GOT3 (cell line): ENCODE measurements at regions not wholly inside any gene's neighbourhood (a gene's known extent, or its start where the extent isn't known, plus 50 kb on each side); places are given as distances from the start of the nearest gene placed in this dataset.

Experiments used
- DNase-seq: peaks from one replicate; lab custom pipeline; 2025; ENCODE audit warnings: mixed read lengths; lab: John Stamatoyannopoulos, UW

GRCh38 chr9:135196474-135196873 lies 109.0 kb downstream of the OLFM1 start:
- DNase-seq: no peak

- no peak for DNase-seq
These were observed 110.7 kb downstream of the OLFM1 start for GRCh38 chr9:135198144-135198543.

GRCh38 chr9:135198586-135199285 lies 111.3 kb downstream of the OLFM1 start:
- no peak for DNase-seq

- no peak for DNase-seq
These were observed 112.0 kb downstream of the OLFM1 start for GRCh38 chr9:135199489-135199888.

GRCh38 chr9:135201711-135202110 lies 114.2 kb downstream of the OLFM1 start:
- no peak for DNase-seq

GRCh38 chr9:135204177-135204576 lies 116.7 kb downstream of the OLFM1 start:
- DNase-seq: no peak

- DNase-seq: no peak
These were observed 121.7 kb downstream of the OLFM1 start for GRCh38 chr9:135209136-135209535.

- DNase-seq: no peak
These were observed 122.4 kb downstream of the OLFM1 start for GRCh38 chr9:135209852-135210251.

- DNase-seq: no peak
These were observed 123.4 kb downstream of the OLFM1 start for GRCh38 chr9:135210676-135211523.

- no peak for DNase-seq
These were observed 124.0 kb downstream of the OLFM1 start for GRCh38 chr9:135211524-135211890.

- no peak for DNase-seq
These were observed 125.5 kb downstream of the OLFM1 start for GRCh38 chr9:135212961-135213360.

GRCh38 chr9:135213566-135213965 lies 126.1 kb downstream of the OLFM1 start:
- no peak for DNase-seq

- DNase-seq: no peak
These were observed 126.7 kb downstream of the OLFM1 start for GRCh38 chr9:135214054-135214640.

- no peak for DNase-seq
These were observed 127.2 kb downstream of the OLFM1 start for GRCh38 chr9:135214706-135215105.

GRCh38 chr9:135215571-135216161 lies 128.2 kb downstream of the OLFM1 start:
- DNase-seq: no peak

- DNase-seq: no peak
These were observed 128.8 kb downstream of the OLFM1 start for GRCh38 chr9:135216236-135216635.

- no peak for DNase-seq
These were observed 129.4 kb downstream of the OLFM1 start for GRCh38 chr9:135216791-135217441.

- DNase-seq: no peak
These were observed 130.4 kb downstream of the OLFM1 start for GRCh38 chr9:135217836-135218235.

GRCh38 chr9:135218331-135219225 lies 131.1 kb downstream of the OLFM1 start:
- no peak for DNase-seq

GRCh38 chr9:135219676-135220600 lies 132.5 kb downstream of the OLFM1 start:
- no peak for DNase-seq
